Prostate gland (tissue), 2 donors: ENCODE measurements at regions not wholly inside any gene's neighbourhood (a gene's known extent, or its start where the extent isn't known, plus 50 kb on each side); places are given as distances from the start of the nearest gene placed in this dataset.

ENCODE experiments used
- CTCF ChIP-seq, 4 experiments: fragments of 200-600 bp in 2 of 4; fragments of 450-650 bp in 2 of 4; sonication (generic) in 2 of 4; IDR thresholded peaks; 1 replicate in 3 of 4; 2 replicates in 1 of 4; pipeline ENCODE4 v1.5.1; 2016 to 2019; ENCODE audit warnings: antibody characterized with exemption in 4 of 4, mild to moderate bottlenecking in 2 of 4, moderate library complexity in 2 of 4
- POLR2AphosphoS5 ChIP-seq: sonication (generic); formaldehyde crosslinking; IDR thresholded peaks from one replicate; pipeline ENCODE4 v1.6.1; 2017; ENCODE audit warnings: antibody characterized with exemption

GRCh38 chr7:12794722-12795302, 107.4 kb downstream of the ARL4A start:
- TF ChIP-seq POLR2AphosphoS5 (no peak), CTCF (IDR thresholded peaks at IDR 0.05) (no peak)
